Tibial artery (tissue), 4 donors: ENCODE measurements at regions not wholly inside any gene's neighbourhood (a gene's known extent, or its start where the extent isn't known, plus 50 kb on each side); places are given as distances from the start of the nearest gene placed in this dataset.

Source experiments
- DNase-seq, 2 donors: peaks; one replicate each; pipeline ENCODE4 v3.0.0-alpha.2; 2019
- H3K27ac ChIP-seq, 2 donors: fragments of 200-600 bp; sonication (generic) in 1 of 2; 1 replicate in 1 of 2; 2 replicates in 1 of 2; pipeline ENCODE4 v1.5.1; 2018 to 2019; ENCODE audit warnings: mild to moderate bottlenecking in 1 of 2
- H3K27me3 ChIP-seq, 2 donors: fragments of 200-600 bp; sonication (generic) in 1 of 2; one replicate each; pipeline versions ENCODE4 v1.5.1 to v1.6.0; 2016 to 2019
- H3K36me3 ChIP-seq, 3 donors: fragments of 200-600 bp; sonication (generic) in 2 of 3; one replicate each; pipeline ENCODE4 v1.5.1; 2016 to 2019; ENCODE audit warnings: mild to moderate bottlenecking in 2 of 3
- H3K4me1 ChIP-seq, 4 donors: fragments of 200-600 bp; sonication (generic) in 2 of 4; 1 replicate in 3 of 4; 2 replicates in 1 of 4; pipeline ENCODE4 v1.5.1; 2016 to 2019
- H3K4me3 ChIP-seq, 2 donors: fragments of 200-600 bp; sonication (generic) in 1 of 2; 1 replicate in 1 of 2; 2 replicates in 1 of 2; pipeline ENCODE4 v1.5.1; 2018 to 2019; ENCODE audit warnings: mild to moderate bottlenecking in 2 of 2
- H3K9me3 ChIP-seq, 3 donors: fragments of 200-600 bp; sonication (generic) in 1 of 3; one replicate each; pipeline ENCODE4 v1.5.1; 2016 to 2019
- CTCF ChIP-seq, 2 experiments: fragments of 200-600 bp in 1 of 2; fragments of 450-650 bp in 1 of 2; IDR thresholded peaks; one replicate each; pipeline ENCODE4 v1.5.1; 2017 to 2019; ENCODE audit warnings: antibody characterized with exemption in 2 of 2, mild to moderate bottlenecking in 1 of 2, moderate library complexity in 1 of 2
- intact Hi-C: fragments of 100-400 bp; cut with DNase I; formaldehyde crosslinking; loops from one replicate; pipeline ENCODE4 v1.15.0; 2023; ENCODE audit warnings: low total_unique reads

- TF ChIP-seq CTCF (IDR thresholded peaks at IDR 0.05) = no peak
- intact Hi-C loops = no loop called here
- H3K27me3 ChIP-seq = no peaks in the 10 kb centered on the region
- H3K4me1 ChIP-seq = peaks cover 0 to 4% (median 0%) of the 10 kb centered on the region in 4 donors
- H3K4me3 ChIP-seq = no peak overlapping the region
- no peaks in the 10 kb centered on the region for H3K9me3 ChIP-seq
- no peaks in the 10 kb centered on the region for H3K36me3 ChIP-seq
- no peak for DNase-seq
- H3K27ac ChIP-seq = no peak overlapping the region
Measured at GRCh38 chr6:169028343-169028742, 225.3 kb downstream of the THBS2 start.

DNA sequence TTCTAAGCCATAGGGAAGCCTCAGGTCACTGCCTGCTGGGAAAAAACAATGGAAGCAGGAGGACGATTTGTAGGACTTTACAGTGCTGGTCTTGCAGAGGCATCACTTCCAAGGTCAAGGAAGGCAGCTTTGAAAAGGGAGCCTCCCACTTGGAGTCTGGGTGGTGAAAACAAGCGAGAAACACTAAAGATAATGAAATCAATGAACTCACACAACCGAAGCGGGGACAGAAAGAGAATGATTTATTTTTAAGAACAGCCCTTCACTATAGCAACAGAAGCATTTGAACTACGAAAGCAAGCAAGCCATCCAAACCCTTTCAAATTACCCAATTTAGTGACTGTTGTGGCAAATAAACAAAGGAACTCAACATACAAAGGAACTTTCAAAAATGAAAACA, 227.5 kb downstream of the THBS2 start:
- Histone ChIP-seq H3K4me3 (no peak overlapping the region), H3K9me3 (no peaks in the 10 kb centered on the region), H3K27ac (no peak overlapping the region), H3K36me3 (no peaks in the 10 kb centered on the region), H3K27me3 (no peaks in the 10 kb centered on the region), H3K4me1 (peaks cover 0 to 4% (median 0%) of the 10 kb centered on the region in 4 donors)
- no peak for DNase-seq
- no peak for TF ChIP-seq CTCF (IDR thresholded peaks at IDR 0.05)
- intact Hi-C loops = no loop called here

GRCh38 chr6:169024047-169024660, 229.5 kb downstream of the THBS2 start:
- no peaks in the 10 kb centered on the region for H3K4me1 ChIP-seq
- DNase-seq = no peak
- TF ChIP-seq CTCF (IDR thresholded peaks at IDR 0.05) = no peak
- no peak overlapping the region for H3K27ac ChIP-seq
- no peaks in the 10 kb centered on the region for H3K36me3 ChIP-seq
- H3K9me3 ChIP-seq = no peaks in the 10 kb centered on the region
- H3K4me3 ChIP-seq = no peak overlapping the region
- intact Hi-C loops = no loop called here
- H3K27me3 ChIP-seq = no peaks in the 10 kb centered on the region

GRCh38 chr6:169023161-169023874, 230.3 kb downstream of the THBS2 start:
- H3K27me3 ChIP-seq = no peaks in the 10 kb centered on the region
- no peak overlapping the region for H3K27ac ChIP-seq
- no peak overlapping the region for H3K4me3 ChIP-seq
- H3K9me3 ChIP-seq = no peaks in the 10 kb centered on the region
- no peaks in the 10 kb centered on the region for H3K4me1 ChIP-seq
- TF ChIP-seq CTCF (IDR thresholded peaks at IDR 0.05) = no peak
- intact Hi-C loops = no loop called here
- DNase-seq = no peak
- no peaks in the 10 kb centered on the region for H3K36me3 ChIP-seq

GRCh38 chr6:169022079-169022478, 231.6 kb downstream of the THBS2 start:
- no peak for DNase-seq
- no peak overlapping the region for H3K27ac ChIP-seq
- intact Hi-C loops = no loop called here
- no peaks in the 10 kb centered on the region for H3K4me1 ChIP-seq
- TF ChIP-seq CTCF (IDR thresholded peaks at IDR 0.05) = no peak
- H3K9me3 ChIP-seq = peaks cover 0 to 7% (median under 1%) of the 10 kb centered on the region in 3 donors
- no peaks in the 10 kb centered on the region for H3K27me3 ChIP-seq
- H3K4me3 ChIP-seq = no peak overlapping the region
- no peaks in the 10 kb centered on the region for H3K36me3 ChIP-seq
